ENCODE measurements at regions not wholly inside any gene's neighbourhood (a gene's known extent, or its start where the extent isn't known, plus 50 kb on each side); places are given as distances from the start of the nearest gene placed in this dataset.
"Not testable (repeated sequence)": the region's sequence is repeated elsewhere in the genome, so short reads cannot be mapped to it uniquely, and the experiment has no call there.

GRCh38 chr10:123221418-123221817, 67.2 kb downstream of the BUB3 start:
- no peak for DNase-seq

GRCh38 chr10:123222832-123223231, 68.6 kb downstream of the BUB3 start:
- DNase-seq, result no peak

- DNase-seq, result no peak
These were observed 73.5 kb downstream of the BUB3 start for GRCh38 chr10:123227706-123228105.

GRCh38 chr10:123229927-123230630, 75.9 kb downstream of the BUB3 start:
- no peak for DNase-seq

- DNase-seq, result not testable (repeated sequence)
These were observed 78.7 kb downstream of the BUB3 start for GRCh38 chr10:123232879-123233278.

GRCh38 chr10:123235014-123235413, 80.8 kb downstream of the BUB3 start:
- DNase-seq, result not testable (repeated sequence)

- no peak for DNase-seq
These were observed 81.9 kb downstream of the BUB3 start for GRCh38 chr10:123236126-123236525.

- DNase-seq, result no peak
These were observed 86.0 kb downstream of the BUB3 start for GRCh38 chr10:123240250-123240649.

GRCh38 chr10:123240776-123241175, 86.6 kb downstream of the BUB3 start:
- no peak for DNase-seq

GRCh38 chr10:123241391-123242141, 87.4 kb downstream of the BUB3 start:
- no peak for DNase-seq

GRCh38 chr10:123244747-123245146, 90.5 kb downstream of the BUB3 start:
- no peak for DNase-seq

- no peak for DNase-seq
These were observed 91.1 kb downstream of the BUB3 start for GRCh38 chr10:123245264-123245663.

- DNase-seq, result no peak
These were observed 95.7 kb downstream of the BUB3 start for GRCh38 chr10:123249894-123250293.

- no peak for DNase-seq
These were observed 96.4 kb downstream of the BUB3 start for GRCh38 chr10:123250640-123251039.

- no peak for DNase-seq
These were observed 98.6 kb downstream of the BUB3 start for GRCh38 chr10:123252779-123253178.

- DNase-seq, result not testable (repeated sequence)
These were observed 100.1 kb downstream of the BUB3 start for GRCh38 chr10:123254343-123254742.

GRCh38 chr10:123257904-123258456, 103.8 kb downstream of the BUB3 start:
- no peak for DNase-seq

- no peak for DNase-seq
These were observed 104.9 kb downstream of the BUB3 start for GRCh38 chr10:123259081-123259480.

GRCh38 chr10:123259791-123260190, 105.6 kb downstream of the BUB3 start:
- no peak for DNase-seq

GRCh38 chr10:123262456-123262855, 108.3 kb downstream of the BUB3 start:
- no peak for DNase-seq

- no peak for DNase-seq
These were observed 112.8 kb downstream of the BUB3 start for GRCh38 chr10:123266971-123267370.

GRCh38 chr10:123269017-123269552, 114.9 kb downstream of the BUB3 start:
- no peak for DNase-seq

GRCh38 chr10:123269675-123270074, 115.5 kb downstream of the BUB3 start:
- no peak for DNase-seq

- DNase-seq, result no peak
These were observed 116.0 kb downstream of the BUB3 start for GRCh38 chr10:123270221-123270620.

Data from activated CD4-positive, CD25-positive, alpha-beta regulatory T cell treated with anti-CD3 and anti-CD28 coated beads, Interleukin-2, amount 50 U/mL, for 72 hours (primary cell).